Uterus (tissue), 3 donors: ENCODE measurements at regions not wholly inside any gene's neighbourhood (a gene's known extent, or its start where the extent isn't known, plus 50 kb on each side); places are given as distances from the start of the nearest gene placed in this dataset.

Experiments
- DNase-seq, 2 donors: peaks; one replicate each; pipeline ENCODE4 v3.0.0-alpha.2; 2019 to 2020
- H3K27ac ChIP-seq, 2 donors: fragments of 200-600 bp; sonication (generic); 1 replicate in 1 of 2; 2 replicates in 1 of 2; pipeline ENCODE4 v1.5.1; 2016 to 2018
- H3K27me3 ChIP-seq, 2 donors: fragments of 200-600 bp; sonication (generic); one replicate each; pipeline ENCODE4 v1.5.1; 2018 to 2019; ENCODE audit warnings: control low read depth in 1 of 2
- H3K36me3 ChIP-seq, 2 donors: fragments of 200-600 bp; sonication (generic); one replicate each; pipeline ENCODE4 v1.5.1; 2019; ENCODE audit warnings: control low read depth in 1 of 2
- H3K4me1 ChIP-seq, 2 donors: fragments of 200-600 bp; sonication (generic); one replicate each; pipeline ENCODE4 v1.5.1; 2018 to 2019; ENCODE audit warnings: control low read depth in 1 of 2
- H3K4me3 ChIP-seq, 2 donors: fragments of 200-600 bp; sonication (generic); 1 replicate in 1 of 2; 2 replicates in 1 of 2; pipeline ENCODE4 v1.5.1; 2018 to 2019; ENCODE audit warnings: mild to moderate bottlenecking in 1 of 2
- H3K9me3 ChIP-seq, 2 donors: fragments of 200-600 bp; sonication (generic); one replicate each; pipeline ENCODE4 v1.5.1; 2019; ENCODE audit warnings: control low read depth in 1 of 2
- CTCF ChIP-seq, 4 experiments: fragments of 200-600 bp in 2 of 4; fragments of 450-650 bp in 2 of 4; sonication (generic) in 2 of 4; IDR thresholded peaks; one replicate each; pipeline ENCODE4 v1.5.1; 2016 to 2019; ENCODE audit warnings: antibody characterized with exemption in 4 of 4, mild to moderate bottlenecking in 2 of 4, moderate library complexity in 1 of 4
- POLR2A ChIP-seq, 2 donors: fragments of 450-650 bp; IDR thresholded peaks; one replicate each; pipeline ENCODE4 v1.6.1; 2016; ENCODE audit warnings: antibody characterized with exemption in 2 of 2, mild to moderate bottlenecking in 1 of 2, moderate library complexity in 1 of 2
- intact Hi-C: fragments of 100-400 bp; cut with DNase I; formaldehyde crosslinking; loops from one replicate; pipeline ENCODE4 v1.15.1; 2023; ENCODE audit warnings: low total_unique reads
- donor health status: DM: yes; HTN: yes; CAD: no.

DNA sequence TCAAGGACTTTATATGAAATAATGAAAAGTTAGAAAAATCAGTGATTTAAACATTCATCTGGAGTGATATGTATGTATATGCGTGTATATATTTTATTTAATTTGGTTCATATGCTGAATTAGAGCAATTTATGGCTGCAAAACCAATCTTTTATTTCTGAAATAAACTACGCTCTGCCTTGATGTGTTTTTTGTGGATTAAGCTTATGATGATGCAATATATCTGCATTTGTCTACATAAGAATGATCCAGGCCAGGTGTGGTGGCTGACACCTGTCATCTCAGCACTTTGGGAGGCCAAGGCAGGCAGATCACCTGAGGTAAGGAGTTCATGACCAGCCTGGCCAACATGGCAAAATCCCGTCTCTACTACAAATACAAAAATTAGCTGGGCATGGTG is 1842.3 kb upstream of the CDH6 start:
- Histone ChIP-seq H3K27ac (no peak overlapping the region), H3K4me1 (no peaks in the 10 kb centered on the region), H3K9me3 (no peaks in the 10 kb centered on the region), H3K36me3 (no peaks in the 10 kb centered on the region), H3K27me3 (no peaks in the 10 kb centered on the region), H3K4me3 (no peak overlapping the region)
- intact Hi-C loops: no loop called here
- DNase-seq: no peak
- TF ChIP-seq POLR2A (IDR thresholded peaks at IDR 0.05) (no peak), CTCF (IDR thresholded peaks at IDR 0.05) (no peak)

DNA sequence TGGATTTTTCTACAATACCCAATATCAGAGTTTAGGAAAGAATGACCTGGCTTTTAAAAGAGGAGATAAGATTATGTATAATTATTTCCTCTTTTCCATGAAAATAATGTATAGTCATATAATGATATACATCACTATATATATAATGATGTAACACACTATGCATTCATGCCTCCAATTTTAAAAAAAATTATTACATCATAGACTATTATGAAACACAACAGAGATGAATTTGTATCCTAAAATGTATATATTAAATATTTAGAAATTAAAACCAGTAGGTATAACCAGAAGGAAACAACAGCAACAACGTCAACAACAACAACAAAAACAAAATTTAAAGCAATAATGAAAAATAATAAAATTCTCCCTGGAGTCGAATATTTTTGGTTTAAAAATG is 1856.5 kb upstream of the CDH6 start:
- TF ChIP-seq CTCF (IDR thresholded peaks at IDR 0.05) (no peak), POLR2A (IDR thresholded peaks at IDR 0.05) (no peak)
- H3K36me3 ChIP-seq: no peaks in the 10 kb centered on the region
- H3K27me3 ChIP-seq: no peaks in the 10 kb centered on the region
- H3K9me3 ChIP-seq: no peaks in the 10 kb centered on the region
- H3K4me3 ChIP-seq: no peak overlapping the region
- no peak overlapping the region for H3K27ac ChIP-seq
- no peak for DNase-seq
- H3K4me1 ChIP-seq: no peaks in the 10 kb centered on the region
- intact Hi-C loops: no loop called here

DNA sequence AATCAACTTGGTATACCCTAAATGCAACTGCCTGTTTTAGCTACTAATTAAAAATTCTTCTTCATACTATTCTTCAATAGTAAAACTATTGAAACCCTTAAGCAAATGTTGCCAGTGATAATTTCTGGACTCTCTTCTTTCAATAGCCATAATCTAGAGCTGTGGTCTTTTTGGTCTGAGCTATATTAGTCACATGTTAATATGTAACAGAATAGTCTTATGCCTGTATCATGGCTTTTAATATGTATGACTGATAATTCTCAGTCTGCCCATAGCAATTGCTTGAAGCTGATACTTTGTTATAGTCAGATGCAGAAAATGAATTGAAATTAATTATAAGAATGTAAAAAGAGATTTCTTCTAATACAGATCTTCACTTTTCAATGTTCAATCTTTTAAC is 1871.9 kb upstream of the CDH6 start:
- Histone ChIP-seq H3K27me3 (no peaks in the 10 kb centered on the region), H3K4me1 (no peaks in the 10 kb centered on the region), H3K9me3 (no peaks in the 10 kb centered on the region), H3K4me3 (no peak overlapping the region), H3K36me3 (no peaks in the 10 kb centered on the region), H3K27ac (no peak overlapping the region)
- no peak for TF ChIP-seq CTCF (IDR thresholded peaks at IDR 0.05)
- TF ChIP-seq POLR2A (IDR thresholded peaks at IDR 0.05): no peak
- intact Hi-C loops: no loop called here
- no peak for DNase-seq

- Histone ChIP-seq H3K4me1 (no peaks in the 10 kb centered on the region), H3K27ac (no peak overlapping the region), H3K4me3 (no peak overlapping the region), H3K9me3 (no peaks in the 10 kb centered on the region), H3K27me3 (no peaks in the 10 kb centered on the region), H3K36me3 (no peaks in the 10 kb centered on the region)
- no peak for DNase-seq
- TF ChIP-seq POLR2A (IDR thresholded peaks at IDR 0.05): no peak
- TF ChIP-seq CTCF (IDR thresholded peaks at IDR 0.05): no peak
- intact Hi-C loops: no loop called here
Observed at GRCh38 chr5:29309359-29309758, 1884.1 kb upstream of the CDH6 start.

DNA sequence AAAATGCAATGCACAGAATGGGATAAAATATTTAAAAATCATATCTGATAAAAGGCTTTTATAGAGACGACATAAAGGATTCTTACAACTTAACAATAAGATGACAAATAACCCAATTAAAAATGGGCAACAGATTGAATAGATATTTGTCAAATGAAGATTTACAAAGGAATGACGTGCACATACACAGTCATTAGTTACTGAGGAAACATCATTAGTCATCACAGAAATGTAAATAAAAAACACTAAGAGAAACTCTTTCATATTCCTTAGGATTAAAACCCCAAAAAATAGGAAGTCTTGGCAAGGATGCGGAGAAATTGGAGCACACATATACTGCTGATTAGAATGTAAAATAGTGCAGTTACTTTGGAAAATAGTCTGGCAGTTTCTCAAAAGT is 1886.0 kb upstream of the CDH6 start:
- TF ChIP-seq POLR2A (IDR thresholded peaks at IDR 0.05): no peak
- no peak for TF ChIP-seq CTCF (IDR thresholded peaks at IDR 0.05)
- no peaks in the 10 kb centered on the region for H3K27me3 ChIP-seq
- no peak overlapping the region for H3K27ac ChIP-seq
- DNase-seq: no peak
- H3K4me1 ChIP-seq: no peaks in the 10 kb centered on the region
- no peaks in the 10 kb centered on the region for H3K36me3 ChIP-seq
- no peaks in the 10 kb centered on the region for H3K9me3 ChIP-seq
- intact Hi-C loops: no loop called here
- no peak overlapping the region for H3K4me3 ChIP-seq
